HG03575 (cell line): ENCODE measurements at regions not wholly inside any gene's neighbourhood (a gene's known extent, or its start where the extent isn't known, plus 50 kb on each side); places are given as distances from the start of the nearest gene placed in this dataset.
"Not testable (repeated sequence)": the region's sequence is repeated elsewhere in the genome, so short reads cannot be mapped to it uniquely, and the experiment has no call there.

Experiments
- ATAC-seq: cut with Tn5 transposase; IDR thresholded peaks from one replicate; pipeline ENCODE4 v1.9.1; 2021; ENCODE audit not compliant: unreplicated experiment, insufficient number of reproducible peaks, low FRiP score; ENCODE audit errors: extremely low read depth

DNA sequence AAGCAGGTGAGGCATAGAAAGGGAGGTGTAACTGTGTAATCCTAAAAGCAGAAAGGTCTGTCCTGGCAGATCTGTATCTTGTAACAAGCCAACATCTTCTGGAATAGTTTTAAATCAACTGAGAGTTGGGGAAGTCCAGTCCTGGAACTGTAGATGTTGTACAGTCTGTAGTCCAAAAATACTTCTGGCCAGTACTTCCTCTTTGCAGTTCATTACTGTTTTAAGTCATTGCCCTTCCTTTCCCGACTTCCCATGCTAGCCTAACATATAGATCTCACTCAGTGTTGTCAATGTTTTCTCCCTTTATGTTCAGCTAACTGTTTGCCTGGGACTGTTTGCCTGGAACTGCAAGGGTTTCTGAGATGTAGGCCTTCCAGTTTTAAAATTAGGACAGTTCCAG lies 168.5 kb upstream of the ISL1 start:
- no peak for ATAC-seq

DNA sequence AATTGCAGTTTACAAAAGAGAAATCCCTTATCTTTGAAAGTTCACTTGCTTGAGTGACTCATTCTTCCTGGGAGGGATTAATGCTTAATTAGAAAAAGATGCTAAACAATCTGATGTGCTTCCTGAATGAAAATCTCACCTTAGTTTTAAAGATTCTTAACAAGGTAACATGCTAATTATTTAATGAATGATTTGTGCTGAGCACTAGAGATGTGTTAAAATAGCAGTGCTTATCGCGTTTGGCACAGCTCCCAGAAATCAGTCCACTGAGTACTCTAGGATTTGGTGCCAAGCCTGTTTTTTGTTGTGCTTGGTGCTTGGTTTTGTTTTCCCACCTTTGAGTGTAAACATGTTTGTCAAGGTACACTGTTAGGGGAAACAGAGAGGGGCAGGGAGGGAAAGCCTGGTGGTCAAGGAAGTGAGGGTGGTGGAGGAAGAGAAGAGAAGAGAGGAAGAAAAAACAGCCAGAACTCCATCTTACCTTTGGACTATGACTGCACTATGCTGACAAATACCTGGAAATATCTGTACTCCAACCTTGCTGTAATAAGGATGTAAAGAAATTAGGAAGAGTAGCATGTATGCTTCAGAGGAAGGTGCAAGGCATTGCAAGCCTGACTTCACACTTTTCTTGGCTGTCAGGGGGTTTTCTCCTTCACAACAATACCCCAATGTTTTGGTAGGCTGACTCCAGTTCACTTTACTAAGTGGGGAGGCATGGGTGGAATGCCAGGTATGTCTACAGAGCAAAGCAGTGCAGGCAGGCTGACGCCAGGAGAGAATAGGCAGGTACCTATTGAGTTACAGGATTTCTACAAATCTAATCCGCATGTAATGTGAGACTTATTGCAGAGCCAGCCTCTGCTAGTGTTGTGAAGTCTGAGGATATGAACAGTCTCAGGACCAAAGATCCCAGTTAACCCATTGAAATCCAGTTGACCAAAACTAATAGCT lies 157.2 kb upstream of the ISL1 start:
- ATAC-seq: no peak

DNA sequence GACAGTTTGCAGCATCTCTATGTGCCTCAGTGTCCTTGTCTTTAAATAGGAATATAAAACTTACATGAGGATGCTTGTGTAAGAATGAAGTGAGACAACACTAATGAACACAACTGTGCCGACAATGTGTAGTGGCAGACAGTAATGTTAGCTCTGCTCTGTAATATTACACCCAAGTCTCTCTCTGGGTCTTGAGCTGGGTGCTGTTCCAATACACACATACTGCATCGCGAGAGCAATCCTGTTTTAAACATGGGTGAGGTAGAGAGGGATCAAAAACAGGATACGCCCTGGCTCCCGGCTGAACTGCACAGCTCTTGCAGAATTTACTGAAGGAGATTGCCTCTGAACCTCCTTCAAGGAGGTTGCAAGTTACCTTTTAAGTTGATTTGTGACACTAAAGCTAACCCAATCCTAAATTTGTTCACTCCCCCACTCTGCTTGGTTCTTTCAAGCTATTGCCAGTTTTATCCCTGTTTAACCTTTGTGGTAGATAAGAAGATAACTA lies 155.2 kb upstream of the ISL1 start:
- ATAC-seq: no peak

DNA sequence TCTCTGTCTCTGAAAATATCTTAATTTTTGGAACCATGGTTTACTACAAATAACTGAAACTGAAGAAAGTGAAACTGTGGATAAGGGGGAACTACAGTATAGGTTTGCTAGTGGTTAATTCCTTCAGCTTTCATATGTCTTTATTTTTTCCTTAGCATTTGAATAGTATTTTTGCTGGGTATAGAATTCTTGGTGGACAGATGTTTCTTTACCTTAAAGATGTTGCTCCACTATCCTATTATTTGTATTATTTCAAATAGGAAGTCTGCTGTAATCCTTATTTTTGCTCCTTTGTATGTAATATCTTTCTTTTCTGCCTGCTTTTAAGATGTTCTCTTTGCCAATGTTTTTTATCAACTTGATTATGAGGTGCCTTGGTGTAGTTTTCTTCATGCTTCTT lies 152.9 kb upstream of the ISL1 start:
- ATAC-seq: no peak

DNA sequence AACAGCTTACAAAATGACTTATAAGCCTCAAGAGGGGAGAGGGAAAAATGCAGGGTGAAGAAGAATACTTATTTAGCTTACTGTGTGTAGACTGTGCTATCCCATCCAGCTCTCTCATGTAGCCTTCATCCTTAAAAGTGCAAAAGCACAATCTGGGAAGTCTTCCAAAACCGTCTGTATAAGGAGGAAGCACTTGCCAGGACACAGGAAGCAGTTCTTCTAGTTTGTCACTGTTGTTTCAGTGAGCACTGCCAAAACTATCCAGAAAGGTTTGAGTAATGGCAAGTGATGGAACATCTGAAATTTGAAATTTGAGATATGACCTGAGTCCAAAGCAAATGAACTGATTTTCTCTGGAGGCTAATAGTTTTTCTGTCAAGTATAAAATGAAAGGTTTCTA lies 140.8 kb upstream of the ISL1 start:
- no peak for ATAC-seq

DNA sequence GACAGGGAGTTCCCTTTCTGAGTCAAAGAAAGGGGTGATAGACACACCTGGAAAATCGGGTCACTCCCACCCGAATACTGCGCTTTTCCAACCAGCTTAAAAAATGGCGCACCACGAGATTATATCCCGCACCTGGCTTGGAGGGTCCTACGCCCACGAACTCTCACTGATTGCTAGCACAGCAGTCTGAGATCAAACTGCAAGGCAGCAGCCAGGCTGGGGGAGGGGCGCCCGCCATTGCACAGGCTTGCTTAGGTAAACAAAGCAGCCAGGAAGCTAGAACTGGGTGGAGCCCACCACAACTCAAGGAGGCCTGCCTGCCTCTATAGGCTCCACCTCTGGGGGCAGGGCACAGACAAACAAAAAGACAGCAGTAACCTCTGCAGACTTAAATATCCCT lies 132.3 kb upstream of the ISL1 start:
- not testable (repeated sequence) for ATAC-seq

DNA sequence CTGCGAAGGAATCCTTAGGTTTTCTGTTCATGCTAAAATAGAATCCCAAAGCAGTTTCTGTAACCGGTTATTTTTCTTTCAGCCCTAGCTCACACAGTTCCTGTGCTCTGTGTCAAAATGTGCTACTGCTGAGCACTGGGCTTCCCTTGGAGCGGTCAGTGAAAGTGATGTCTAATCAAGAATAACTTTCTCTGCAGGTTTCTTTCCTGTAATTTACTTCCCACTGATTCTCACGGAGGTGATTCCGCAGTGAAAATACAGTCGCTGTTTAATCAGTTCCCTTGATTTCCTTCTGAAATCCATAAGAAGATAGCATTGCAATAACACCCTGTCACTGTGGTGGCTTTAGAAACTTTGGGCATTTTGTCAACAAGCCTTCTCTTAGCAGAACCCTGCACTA lies 112.0 kb upstream of the ISL1 start:
- no peak for ATAC-seq

DNA sequence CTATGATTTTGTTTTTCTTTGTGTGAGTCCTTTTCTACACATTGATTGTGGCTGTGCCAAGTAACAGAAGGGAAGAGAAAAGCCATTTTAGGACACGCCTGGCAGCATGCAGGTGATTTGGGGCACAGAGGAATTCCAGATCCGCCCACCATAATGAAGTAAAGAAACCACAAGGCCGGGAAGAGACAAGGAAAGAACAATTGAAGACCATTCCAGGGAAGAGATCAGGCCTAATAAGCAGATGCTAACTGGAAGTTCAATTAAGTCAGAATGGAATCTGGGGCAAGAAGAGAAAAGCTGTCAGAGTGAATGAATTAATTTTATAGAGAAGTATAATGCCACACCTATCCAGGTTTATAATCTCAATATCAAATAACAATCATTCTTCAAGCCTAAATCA lies 110.2 kb upstream of the ISL1 start:
- ATAC-seq: no peak

DNA sequence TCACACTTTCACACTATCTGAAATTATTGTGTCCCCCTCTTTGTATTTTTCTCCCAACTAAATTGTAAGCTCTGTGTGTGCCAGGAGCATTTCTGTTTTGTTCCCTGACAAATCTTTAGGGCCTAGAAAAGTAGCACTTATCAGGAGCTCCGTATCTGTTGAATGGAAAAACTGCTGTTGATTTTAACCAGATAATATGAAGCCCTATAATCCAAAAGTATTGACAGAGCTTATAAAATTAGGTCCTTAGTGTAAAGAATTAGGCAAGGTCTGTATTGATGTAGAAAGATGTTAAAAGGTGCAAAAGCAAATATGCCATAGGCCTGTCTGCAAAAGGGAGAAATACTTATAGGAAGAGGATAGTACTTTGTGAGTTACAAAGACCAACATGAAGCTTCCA lies 109.4 kb upstream of the ISL1 start:
- no peak for ATAC-seq

DNA sequence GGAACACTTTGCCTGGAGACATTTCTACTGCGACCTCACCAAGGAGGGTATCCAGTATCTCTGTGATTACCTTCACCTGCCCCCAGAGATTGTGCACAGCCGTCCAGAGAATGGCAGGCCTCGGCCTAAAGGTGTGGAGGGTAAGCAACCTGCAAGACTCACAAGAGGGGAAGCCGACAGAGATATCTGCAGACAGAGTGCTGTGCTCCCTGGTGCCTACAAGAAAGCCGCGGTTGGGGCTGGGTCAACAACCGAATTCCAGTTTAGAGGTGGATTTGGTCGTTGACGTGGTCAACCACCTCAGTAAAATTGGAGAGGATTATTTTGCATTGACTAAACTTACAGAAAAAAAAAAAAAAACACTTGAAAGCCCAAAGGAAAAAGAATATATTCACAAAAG lies 107.8 kb upstream of the ISL1 start:
- ATAC-seq: no peak

DNA sequence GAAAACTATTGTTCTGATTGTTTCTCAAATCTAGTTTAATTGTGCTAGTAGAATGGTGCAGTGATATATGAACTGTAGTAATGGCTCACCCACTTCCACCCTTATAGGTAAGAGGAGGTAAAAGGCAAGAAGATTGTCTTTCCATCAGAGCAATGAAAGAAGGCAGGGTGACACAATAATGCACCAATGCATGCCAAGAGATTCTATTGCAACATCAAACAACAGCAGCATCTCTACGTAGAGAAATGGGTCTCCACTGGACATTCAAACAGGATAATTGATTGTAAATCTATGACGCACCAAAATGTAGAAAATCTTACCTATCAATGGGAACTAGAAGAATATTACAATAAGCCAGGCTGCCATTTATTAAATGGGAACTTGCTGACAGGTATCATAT lies 107.0 kb upstream of the ISL1 start:
- no peak for ATAC-seq

DNA sequence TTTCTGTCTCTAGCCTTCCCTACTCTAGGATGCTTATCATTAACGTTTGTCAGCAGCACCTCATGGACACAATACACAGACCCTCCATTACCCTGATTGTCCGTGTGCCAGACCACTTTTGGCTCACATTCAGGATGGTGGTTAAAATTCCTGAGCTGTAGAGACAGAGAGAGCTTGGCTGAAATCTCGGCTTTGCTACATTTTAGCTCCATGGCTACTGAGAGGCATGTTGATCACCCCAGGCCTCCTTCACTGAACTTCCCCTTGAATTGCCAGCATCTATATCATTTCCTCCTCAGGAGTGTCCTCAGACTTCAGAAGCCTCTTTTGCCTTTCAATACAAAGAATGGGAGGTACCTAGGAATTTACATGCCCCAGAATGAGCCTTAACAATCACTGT lies 104.7 kb upstream of the ISL1 start:
- no peak for ATAC-seq

DNA sequence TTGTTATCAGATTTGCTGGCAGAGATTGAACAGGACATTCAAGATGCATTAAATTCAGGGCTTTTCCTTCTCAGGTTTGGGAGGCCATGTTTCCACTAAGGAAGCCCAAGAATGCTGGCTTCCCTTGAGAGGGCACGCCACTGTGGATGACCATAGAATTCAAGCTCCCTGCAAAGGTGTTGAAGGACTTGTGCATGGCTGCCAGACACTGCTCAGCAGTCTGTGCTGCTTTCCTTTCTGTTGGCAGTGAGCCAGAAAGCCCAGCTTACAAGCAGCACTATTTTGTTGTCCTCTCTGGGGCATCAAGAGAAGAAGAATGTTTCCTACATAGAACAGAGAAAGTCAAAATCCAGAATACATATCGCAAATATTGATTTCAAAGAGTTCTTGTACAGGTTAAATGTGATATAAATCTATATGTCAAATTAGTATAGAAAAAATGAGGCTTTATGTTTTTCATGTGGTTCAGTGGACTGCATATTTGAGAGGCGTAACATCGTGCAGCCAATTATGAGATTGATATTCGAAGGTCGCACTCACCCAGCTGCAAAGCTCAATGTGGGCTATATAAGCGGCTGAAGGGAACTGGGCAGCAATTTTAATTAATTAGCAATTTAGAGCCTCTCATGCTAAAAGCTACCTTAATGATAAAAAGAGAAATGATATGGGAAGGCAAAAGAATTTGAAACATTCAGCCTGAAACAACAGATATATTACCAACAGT lies 103.1 kb upstream of the ISL1 start:
- no peak for ATAC-seq

DNA sequence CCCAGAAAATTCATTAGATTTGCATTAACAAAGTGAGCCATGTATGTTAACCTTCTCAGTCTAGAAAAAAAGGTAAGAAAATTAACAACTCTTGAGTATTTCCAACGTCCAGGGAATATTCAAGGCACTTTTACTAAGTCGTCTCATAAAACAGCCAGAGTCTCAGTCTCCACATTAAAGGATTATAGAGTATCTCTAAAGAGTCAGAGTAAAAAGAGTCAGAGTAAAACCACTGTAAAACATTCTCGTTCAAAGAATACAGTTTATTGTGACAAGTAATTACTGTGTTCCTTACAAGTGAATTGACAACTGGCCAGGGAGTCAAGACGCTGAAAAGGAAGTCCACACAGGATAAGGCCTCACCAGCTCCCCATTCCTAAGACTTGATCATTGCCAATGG lies 97.2 kb upstream of the ISL1 start:
- ATAC-seq: no peak

DNA sequence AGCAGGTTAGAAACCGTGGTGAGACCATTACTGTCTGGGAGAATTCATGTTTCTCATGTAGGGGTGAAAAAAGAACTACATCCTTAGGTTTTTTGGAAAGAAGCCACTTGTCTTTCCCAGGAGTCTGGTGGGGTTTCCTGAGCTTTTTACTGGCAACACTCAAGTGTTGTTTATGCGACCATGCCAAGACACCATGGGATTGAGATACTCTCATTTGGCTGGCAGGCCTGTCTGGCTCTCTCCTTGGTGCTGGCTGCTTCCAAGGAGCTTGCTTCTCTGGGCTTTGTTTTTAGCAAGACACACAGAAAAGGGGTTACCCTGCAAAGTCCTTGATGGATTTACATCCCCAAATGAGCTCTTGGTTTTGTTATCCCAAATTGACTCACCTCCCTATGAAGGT lies 80.9 kb upstream of the ISL1 start:
- ATAC-seq: no peak

DNA sequence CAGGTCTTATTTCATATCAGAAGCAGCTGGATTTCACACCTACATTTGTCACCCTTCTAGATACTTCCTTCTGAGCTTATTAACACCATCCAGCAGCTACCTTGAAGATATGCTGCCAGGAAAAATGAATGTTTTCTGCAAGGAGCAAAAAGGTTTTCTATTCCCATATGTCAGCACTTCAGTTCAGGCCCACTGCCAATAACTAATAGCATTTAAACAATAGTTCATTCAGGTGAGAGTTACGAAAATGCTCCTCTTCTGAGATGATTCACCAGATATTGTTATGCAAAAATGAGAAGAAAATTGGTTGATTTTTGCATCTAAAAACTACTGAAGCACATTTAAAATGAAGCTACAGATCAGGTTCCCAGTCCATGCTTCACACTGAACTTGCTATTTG lies 56.4 kb upstream of the ISL1 start:
- no peak for ATAC-seq
